ENCODE measurements at regions not wholly inside any gene's neighbourhood (a gene's known extent, or its start where the extent isn't known, plus 50 kb on each side); places are given as distances from the start of the nearest gene placed in this dataset.
A peak's percentile ranks its signal among the peaks of the same experiment; 100 is the strongest.

DNA sequence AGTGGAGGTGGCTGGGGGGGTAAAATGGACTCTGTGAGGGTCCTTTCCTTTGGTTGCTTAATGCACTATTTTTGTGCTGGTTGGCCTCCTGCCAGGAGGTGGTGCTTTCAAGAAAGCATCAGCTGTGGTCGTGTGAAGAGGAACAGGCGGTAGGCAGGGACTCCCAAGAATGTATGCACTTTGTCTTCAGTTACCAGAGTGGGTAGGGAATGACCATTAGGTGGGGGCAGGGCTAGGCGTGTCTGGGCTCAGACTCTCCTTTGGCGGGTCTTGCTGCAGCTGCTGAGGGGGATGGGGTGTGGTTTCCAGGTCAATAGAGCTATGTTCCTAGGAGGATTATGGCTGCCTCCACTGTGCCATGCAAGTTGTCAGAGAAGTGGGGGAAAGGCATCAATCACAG is 509.0 kb downstream of the PCDH19 start:
- BruUV-seq (replicated peaks): no TSS peak
- ChIA-PET CTCF (no interaction called here), POLR2A (no interaction called here)
- no peaks in the 10 kb centered on the region for H3K4me1 Mint-ChIP-seq (ENCODE audit: insufficient read depth, unreplicated experiment)
- H3K36me3 Mint-ChIP-seq (ENCODE audit: insufficient read depth, unreplicated experiment): no peaks in the 10 kb centered on the region
- H3K27ac Mint-ChIP-seq (ENCODE audit: low read depth, unreplicated experiment): no peak overlapping the region
- H3K27me3 Mint-ChIP-seq (ENCODE audit: insufficient read depth, unreplicated experiment): no peaks in the 10 kb centered on the region
- no peak for DNase-seq (ENCODE audit: unreplicated experiment)
- H3K4me3 Mint-ChIP-seq (ENCODE audit: unreplicated experiment): no peak overlapping the region
- intact Hi-C loops (cut with micrococcal nuclease): no loop called here
- H3K9me3 Mint-ChIP-seq (ENCODE audit: unreplicated experiment): peaks cover 5% of the 10 kb centered on the region
- TF ChIP-seq, protein P1, sequence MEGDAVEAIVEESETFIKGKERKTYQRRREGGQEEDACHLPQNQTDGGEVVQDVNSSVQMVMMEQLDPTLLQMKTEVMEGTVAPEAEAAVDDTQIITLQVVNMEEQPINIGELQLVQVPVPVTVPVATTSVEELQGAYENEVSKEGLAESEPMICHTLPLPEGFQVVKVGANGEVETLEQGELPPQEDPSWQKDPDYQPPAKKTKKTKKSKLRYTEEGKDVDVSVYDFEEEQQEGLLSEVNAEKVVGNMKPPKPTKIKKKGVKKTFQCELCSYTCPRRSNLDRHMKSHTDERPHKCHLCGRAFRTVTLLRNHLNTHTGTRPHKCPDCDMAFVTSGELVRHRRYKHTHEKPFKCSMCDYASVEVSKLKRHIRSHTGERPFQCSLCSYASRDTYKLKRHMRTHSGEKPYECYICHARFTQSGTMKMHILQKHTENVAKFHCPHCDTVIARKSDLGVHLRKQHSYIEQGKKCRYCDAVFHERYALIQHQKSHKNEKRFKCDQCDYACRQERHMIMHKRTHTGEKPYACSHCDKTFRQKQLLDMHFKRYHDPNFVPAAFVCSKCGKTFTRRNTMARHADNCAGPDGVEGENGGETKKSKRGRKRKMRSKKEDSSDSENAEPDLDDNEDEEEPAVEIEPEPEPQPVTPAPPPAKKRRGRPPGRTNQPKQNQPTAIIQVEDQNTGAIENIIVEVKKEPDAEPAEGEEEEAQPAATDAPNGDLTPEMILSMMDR (IDR thresholded peaks at IDR 0.05; ENCODE audit: unreplicated experiment): no peak

DNA sequence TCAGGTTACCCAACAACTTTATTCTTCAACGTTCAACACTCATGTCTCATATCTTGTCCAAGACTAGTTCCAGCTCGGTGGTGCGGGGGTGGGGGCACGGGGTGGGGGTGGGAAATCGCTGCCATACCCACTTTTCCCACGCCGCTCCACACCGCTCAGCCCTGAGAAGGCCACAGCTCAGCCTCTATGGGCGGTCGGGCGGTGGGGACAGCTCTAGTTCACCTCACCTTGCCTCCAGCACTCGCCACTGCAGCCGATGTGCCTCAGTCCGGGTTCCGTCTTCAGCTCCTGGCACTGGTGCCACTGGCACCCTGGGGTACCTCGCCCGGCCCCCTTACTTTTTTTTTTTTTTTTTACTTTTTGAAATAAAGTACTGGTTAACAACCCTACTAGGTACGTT is 522.2 kb downstream of the PCDH19 start:
- ChIA-PET CTCF (interaction anchor here (0.6 kb wide), 1 partner anchor 230 kb away, joined by 3 read pairs; no protein-coding TSS in a partner anchor), POLR2A (no interaction called here)
- no peaks in the 10 kb centered on the region for H3K9me3 Mint-ChIP-seq (ENCODE audit: unreplicated experiment)
- no peak overlapping the region for H3K4me3 Mint-ChIP-seq (ENCODE audit: unreplicated experiment)
- TF ChIP-seq, protein P1 (IDR thresholded peaks at IDR 0.05; ENCODE audit: unreplicated experiment): no peak
- H3K27ac Mint-ChIP-seq (ENCODE audit: low read depth, unreplicated experiment): no peak overlapping the region
- H3K27me3 Mint-ChIP-seq (ENCODE audit: insufficient read depth, unreplicated experiment): peaks cover 33% of the 10 kb centered on the region
- no TSS peak for BruUV-seq (replicated peaks)
- intact Hi-C loops (cut with micrococcal nuclease): no loop called here
- no peaks in the 10 kb centered on the region for H3K36me3 Mint-ChIP-seq (ENCODE audit: insufficient read depth, unreplicated experiment)
- H3K4me1 Mint-ChIP-seq (ENCODE audit: insufficient read depth, unreplicated experiment): no peaks in the 10 kb centered on the region
- DNase-seq (ENCODE audit: unreplicated experiment): no peak

DNA sequence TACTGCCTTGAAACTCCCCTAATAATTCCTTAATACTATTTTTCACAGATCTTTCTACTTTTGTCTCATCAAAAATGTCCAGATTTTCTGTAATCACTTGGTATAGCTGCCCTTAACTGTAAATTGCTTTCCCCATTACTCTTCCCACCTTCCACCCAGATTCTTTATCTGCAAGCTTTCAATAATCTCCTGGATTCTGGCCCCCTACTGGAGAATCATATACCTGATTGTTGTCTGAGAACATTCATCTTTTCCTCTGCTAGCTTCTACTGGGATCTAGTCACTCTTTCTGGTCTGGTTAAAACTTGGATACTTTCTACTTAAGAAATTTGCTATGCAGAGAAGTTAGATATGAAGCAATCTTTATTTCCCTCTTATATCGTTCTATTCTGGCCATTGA is 552.6 kb downstream of the PCDH19 start:
- peak; percentile 29 for DNase-seq (ENCODE audit: unreplicated experiment)
- Mint-ChIP-seq H3K4me3 (ENCODE audit: unreplicated experiment) (no peak overlapping the region), H3K27me3 (ENCODE audit: insufficient read depth, unreplicated experiment) (peaks cover 44% of the 10 kb centered on the region), H3K27ac (ENCODE audit: low read depth, unreplicated experiment) (no peak overlapping the region), H3K4me1 (ENCODE audit: insufficient read depth, unreplicated experiment) (no peaks in the 10 kb centered on the region), H3K36me3 (ENCODE audit: insufficient read depth, unreplicated experiment) (no peaks in the 10 kb centered on the region), H3K9me3 (ENCODE audit: unreplicated experiment) (no peaks in the 10 kb centered on the region)
- intact Hi-C loops (cut with micrococcal nuclease): loop anchor here (5.0 kb wide), 1 partner anchor 555 kb away; no protein-coding TSS in a partner anchor
- TF ChIP-seq, protein P1 (IDR thresholded peaks at IDR 0.05; ENCODE audit: unreplicated experiment): peak; percentile 28
- ChIA-PET CTCF (interaction anchor here (0.6 to 0.7 kb wide), 3 partner anchors 28 to 447 kb away, joined by 3 to 4 read pairs (median 3); no protein-coding TSS in a partner anchor), POLR2A (no interaction called here)
- BruUV-seq (replicated peaks): no TSS peak

DNA sequence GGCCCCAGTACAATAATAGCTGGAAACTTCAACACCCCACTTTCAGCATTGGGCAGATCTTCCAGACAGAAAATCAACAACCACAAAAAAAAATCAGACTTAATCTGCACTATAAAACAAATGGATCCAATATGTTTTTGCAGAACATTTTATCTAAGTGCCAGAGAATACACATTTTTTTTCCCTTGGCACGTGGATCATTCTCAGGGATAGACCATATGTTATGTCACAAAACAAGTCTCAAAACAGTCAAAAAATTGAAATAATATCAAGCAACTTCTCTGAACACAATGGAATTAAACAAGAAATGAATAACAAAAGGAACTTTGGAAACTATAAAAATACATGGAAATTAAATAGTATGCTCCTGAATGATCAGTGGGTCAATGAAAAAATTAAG is 576.3 kb downstream of the PCDH19 start:
- H3K27ac Mint-ChIP-seq (ENCODE audit: low read depth, unreplicated experiment): no peak overlapping the region
- H3K4me3 Mint-ChIP-seq (ENCODE audit: unreplicated experiment): no peak overlapping the region
- CTCF ChIA-PET: no interaction called here
- TF ChIP-seq, protein P1 (IDR thresholded peaks at IDR 0.05; ENCODE audit: unreplicated experiment): no peak
- POLR2A ChIA-PET: no interaction called here
- no peak for DNase-seq (ENCODE audit: unreplicated experiment)
- intact Hi-C loops (cut with micrococcal nuclease): no loop called here
- no peaks in the 10 kb centered on the region for H3K36me3 Mint-ChIP-seq (ENCODE audit: insufficient read depth, unreplicated experiment)
- H3K4me1 Mint-ChIP-seq (ENCODE audit: insufficient read depth, unreplicated experiment): no peaks in the 10 kb centered on the region
- BruUV-seq (replicated peaks): no TSS peak
- H3K27me3 Mint-ChIP-seq (ENCODE audit: insufficient read depth, unreplicated experiment): no peaks in the 10 kb centered on the region
- peaks cover 20% of the 10 kb centered on the region for H3K9me3 Mint-ChIP-seq (ENCODE audit: unreplicated experiment)

Data from MCF 10A (cell line).